ENCODE measurements at regions not wholly inside any gene's neighbourhood (a gene's known extent, or its start where the extent isn't known, plus 50 kb on each side); places are given as distances from the start of the nearest gene placed in this dataset.

DNA sequence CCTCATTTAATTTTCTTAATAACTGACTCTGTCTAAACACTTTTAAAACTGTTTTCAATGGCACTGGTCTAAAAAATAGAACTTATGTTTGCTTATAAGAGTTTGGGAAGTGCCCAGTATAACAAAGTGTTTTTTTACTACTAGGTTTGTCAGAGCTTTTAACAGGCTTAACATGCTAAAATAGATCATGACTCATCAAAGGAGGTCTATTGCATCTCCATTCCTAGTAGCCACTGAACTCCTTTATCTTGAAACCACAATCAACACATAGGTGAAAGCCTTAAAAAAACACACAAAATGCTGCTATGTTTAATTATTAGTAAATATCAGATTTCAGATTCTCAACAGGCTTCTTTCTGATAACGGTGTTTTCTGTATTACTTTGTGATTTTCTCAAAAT is 196.4 kb upstream of the KIF2B start:
- TF ChIP-seq, protein P1, sequence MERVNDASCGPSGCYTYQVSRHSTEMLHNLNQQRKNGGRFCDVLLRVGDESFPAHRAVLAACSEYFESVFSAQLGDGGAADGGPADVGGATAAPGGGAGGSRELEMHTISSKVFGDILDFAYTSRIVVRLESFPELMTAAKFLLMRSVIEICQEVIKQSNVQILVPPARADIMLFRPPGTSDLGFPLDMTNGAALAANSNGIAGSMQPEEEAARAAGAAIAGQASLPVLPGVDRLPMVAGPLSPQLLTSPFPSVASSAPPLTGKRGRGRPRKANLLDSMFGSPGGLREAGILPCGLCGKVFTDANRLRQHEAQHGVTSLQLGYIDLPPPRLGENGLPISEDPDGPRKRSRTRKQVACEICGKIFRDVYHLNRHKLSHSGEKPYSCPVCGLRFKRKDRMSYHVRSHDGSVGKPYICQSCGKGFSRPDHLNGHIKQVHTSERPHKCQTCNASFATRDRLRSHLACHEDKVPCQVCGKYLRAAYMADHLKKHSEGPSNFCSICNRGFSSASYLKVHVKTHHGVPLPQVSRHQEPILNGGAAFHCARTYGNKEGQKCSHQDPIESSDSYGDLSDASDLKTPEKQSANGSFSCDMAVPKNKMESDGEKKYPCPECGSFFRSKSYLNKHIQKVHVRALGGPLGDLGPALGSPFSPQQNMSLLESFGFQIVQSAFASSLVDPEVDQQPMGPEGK (CRISPR knock-in tag; IDR thresholded peaks at IDR 0.05; ENCODE audit: borderline replicate concordance), result no peak
- no peak for TF ChIP-seq ZFP3 (CRISPR knock-in tag; IDR thresholded peaks at IDR 0.05)
- TF ChIP-seq CREB5 (CRISPR knock-in tag; IDR thresholded peaks at IDR 0.05; ENCODE audit: low read depth), result no peak
- TF ChIP-seq RARB (CRISPR knock-in tag; IDR thresholded peaks at IDR 0.05), result no peak

Data from SK-N-SH treated with all-trans-retinoic acid at 6 μM for 48 hours (cell line).